ENCODE measurements at regions not wholly inside any gene's neighbourhood (a gene's known extent, or its start where the extent isn't known, plus 50 kb on each side); places are given as distances from the start of the nearest gene placed in this dataset.

GRCh38 chr21:16072737-16073136 lies 343.0 kb downstream of the USP25 start:
- H3K79me2 ChIP-seq (ENCODE audit: insufficient read depth, low read length), result no peaks in the 10 kb centered on the region
- H3K4me3 ChIP-seq (ENCODE audit: insufficient read depth, low read length), result peak overlapping the region; percentile 31
- TF ChIP-seq, protein P1, sequence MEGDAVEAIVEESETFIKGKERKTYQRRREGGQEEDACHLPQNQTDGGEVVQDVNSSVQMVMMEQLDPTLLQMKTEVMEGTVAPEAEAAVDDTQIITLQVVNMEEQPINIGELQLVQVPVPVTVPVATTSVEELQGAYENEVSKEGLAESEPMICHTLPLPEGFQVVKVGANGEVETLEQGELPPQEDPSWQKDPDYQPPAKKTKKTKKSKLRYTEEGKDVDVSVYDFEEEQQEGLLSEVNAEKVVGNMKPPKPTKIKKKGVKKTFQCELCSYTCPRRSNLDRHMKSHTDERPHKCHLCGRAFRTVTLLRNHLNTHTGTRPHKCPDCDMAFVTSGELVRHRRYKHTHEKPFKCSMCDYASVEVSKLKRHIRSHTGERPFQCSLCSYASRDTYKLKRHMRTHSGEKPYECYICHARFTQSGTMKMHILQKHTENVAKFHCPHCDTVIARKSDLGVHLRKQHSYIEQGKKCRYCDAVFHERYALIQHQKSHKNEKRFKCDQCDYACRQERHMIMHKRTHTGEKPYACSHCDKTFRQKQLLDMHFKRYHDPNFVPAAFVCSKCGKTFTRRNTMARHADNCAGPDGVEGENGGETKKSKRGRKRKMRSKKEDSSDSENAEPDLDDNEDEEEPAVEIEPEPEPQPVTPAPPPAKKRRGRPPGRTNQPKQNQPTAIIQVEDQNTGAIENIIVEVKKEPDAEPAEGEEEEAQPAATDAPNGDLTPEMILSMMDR (IDR thresholded peaks at IDR 0.05; ENCODE audit: extremely low read depth, low read depth, low read length), result no peak
- no peaks in the 10 kb centered on the region for H3K27me3 ChIP-seq (ENCODE audit: insufficient read depth, low read length)
- H3K27ac ChIP-seq (ENCODE audit: low read depth, low read length), result peak overlapping the region; percentile 65
- peak; percentile 46 for DNase-seq (ENCODE audit: insufficient read length, low spot score, missing footprints)
- peak overlapping the region; percentile 95 for H3K4me2 ChIP-seq (ENCODE audit: insufficient read depth, low read length)
- H2AFZ ChIP-seq (ENCODE audit: low read length), result peak overlapping the region; percentile 11
- H4K20me1 ChIP-seq (ENCODE audit: insufficient read depth, low read length), result no peaks in the 10 kb centered on the region
- H3K4me1 ChIP-seq (ENCODE audit: insufficient read depth, low read length), result peaks cover 38% of the 10 kb centered on the region
- H3K9me3 ChIP-seq (ENCODE audit: low read depth, low read length), result no peaks in the 10 kb centered on the region
- no peaks in the 10 kb centered on the region for H3K36me3 ChIP-seq (ENCODE audit: insufficient read depth, low read length)

GRCh38 chr21:16073586-16073985 lies 343.8 kb downstream of the USP25 start:
- Histone ChIP-seq H3K4me1 (ENCODE audit: insufficient read depth, low read length) (peaks cover 38% of the 10 kb centered on the region), H3K4me2 (ENCODE audit: insufficient read depth, low read length) (no peak overlapping the region), H3K9me3 (ENCODE audit: low read depth, low read length) (no peaks in the 10 kb centered on the region), H4K20me1 (ENCODE audit: insufficient read depth, low read length) (no peaks in the 10 kb centered on the region), H2AFZ (ENCODE audit: low read length) (peak overlapping the region; percentile 52), H3K36me3 (ENCODE audit: insufficient read depth, low read length) (no peaks in the 10 kb centered on the region), H3K27me3 (ENCODE audit: insufficient read depth, low read length) (no peaks in the 10 kb centered on the region), H3K27ac (ENCODE audit: low read depth, low read length) (peak overlapping the region; percentile 65), H3K4me3 (ENCODE audit: insufficient read depth, low read length) (no peak overlapping the region), H3K79me2 (ENCODE audit: insufficient read depth, low read length) (no peaks in the 10 kb centered on the region)
- TF ChIP-seq, protein P1 (IDR thresholded peaks at IDR 0.05; ENCODE audit: extremely low read depth, low read depth, low read length), result no peak
- no peak for DNase-seq (ENCODE audit: insufficient read length, low spot score, missing footprints)

DNA sequence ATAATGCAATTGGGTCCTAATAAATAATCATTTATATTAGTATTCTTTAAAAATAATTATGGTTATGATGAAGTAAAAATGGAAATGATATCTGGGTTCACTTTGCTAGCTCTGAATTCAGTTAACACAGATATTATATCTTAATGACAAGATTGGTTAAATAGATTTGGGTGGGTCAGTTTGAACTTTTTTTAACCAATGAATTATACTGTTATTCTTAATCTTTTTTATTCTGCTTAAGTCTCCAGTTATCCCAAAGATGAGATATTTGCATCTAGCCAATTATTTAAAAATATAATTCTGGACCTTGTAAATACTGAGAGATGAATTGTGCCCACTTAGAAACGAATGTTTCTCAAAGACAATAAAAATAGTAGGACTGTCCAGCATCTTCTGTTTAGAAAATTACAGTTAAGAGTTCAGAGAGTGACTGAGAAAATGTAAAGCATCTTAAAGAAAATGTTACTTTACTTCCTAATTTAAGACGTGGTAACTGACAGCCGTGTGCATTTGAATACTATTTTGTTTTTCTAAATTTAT lies 345.2 kb downstream of the USP25 start:
- Histone ChIP-seq H3K79me2 (ENCODE audit: insufficient read depth, low read length) (no peaks in the 10 kb centered on the region), H2AFZ (ENCODE audit: low read length) (no peak overlapping the region)

GRCh38 chr21:16075649-16076282 lies 346.0 kb downstream of the USP25 start:
- TF ChIP-seq, protein P1 (IDR thresholded peaks at IDR 0.05; ENCODE audit: extremely low read depth, low read depth, low read length), result no peak
- H3K4me1 ChIP-seq (ENCODE audit: insufficient read depth, low read length), result peaks cover 38% of the 10 kb centered on the region

More for the DNA sequence above, 345.2 kb downstream of the USP25 start:
- H3K4me2 ChIP-seq (ENCODE audit: insufficient read depth, low read length), result no peak overlapping the region
- no peaks in the 10 kb centered on the region for H3K36me3 ChIP-seq (ENCODE audit: insufficient read depth, low read length)
- TF ChIP-seq, protein P1 (IDR thresholded peaks at IDR 0.05; ENCODE audit: extremely low read depth, low read depth, low read length), result no peak
- no peak for DNase-seq (ENCODE audit: insufficient read length, low spot score, missing footprints)
- H3K4me1 ChIP-seq (ENCODE audit: insufficient read depth, low read length), result peaks cover 41% of the 10 kb centered on the region
- H4K20me1 ChIP-seq (ENCODE audit: insufficient read depth, low read length), result no peaks in the 10 kb centered on the region
- H3K4me3 ChIP-seq (ENCODE audit: insufficient read depth, low read length), result no peak overlapping the region
- H3K9me3 ChIP-seq (ENCODE audit: low read depth, low read length), result no peaks in the 10 kb centered on the region
- H3K27me3 ChIP-seq (ENCODE audit: insufficient read depth, low read length), result no peaks in the 10 kb centered on the region
- H3K27ac ChIP-seq (ENCODE audit: low read depth, low read length), result no peak overlapping the region

More at GRCh38 chr21:16075649-16076282, 346.0 kb downstream of the USP25 start:
- Histone ChIP-seq H2AFZ (ENCODE audit: low read length) (no peak overlapping the region), H4K20me1 (ENCODE audit: insufficient read depth, low read length) (no peaks in the 10 kb centered on the region), H3K79me2 (ENCODE audit: insufficient read depth, low read length) (no peaks in the 10 kb centered on the region), H3K27me3 (ENCODE audit: insufficient read depth, low read length) (no peaks in the 10 kb centered on the region), H3K36me3 (ENCODE audit: insufficient read depth, low read length) (no peaks in the 10 kb centered on the region), H3K4me3 (ENCODE audit: insufficient read depth, low read length) (no peak overlapping the region), H3K4me2 (ENCODE audit: insufficient read depth, low read length) (no peak overlapping the region), H3K9me3 (ENCODE audit: low read depth, low read length) (no peaks in the 10 kb centered on the region), H3K27ac (ENCODE audit: low read depth, low read length) (no peak overlapping the region)
- no peak for DNase-seq (ENCODE audit: insufficient read length, low spot score, missing footprints)
